DMS53 treated with DMSO at 0.1 percent for 48 hours (cell line): ENCODE measurements at regions not wholly inside any gene's neighbourhood (a gene's known extent, or its start where the extent isn't known, plus 50 kb on each side); places are given as distances from the start of the nearest gene placed in this dataset.
A peak's percentile ranks its signal among the peaks of the same experiment; 100 is the strongest.
"Not testable (repeated sequence)": the region's sequence is repeated elsewhere in the genome, so short reads cannot be mapped to it uniquely, and the experiment has no call there.

ENCODE experiments used
- DNase-seq: peaks from one replicate; lab custom pipeline; 2025; ENCODE audit not compliant: unreplicated experiment; lab: John Stamatoyannopoulos, UW

DNA sequence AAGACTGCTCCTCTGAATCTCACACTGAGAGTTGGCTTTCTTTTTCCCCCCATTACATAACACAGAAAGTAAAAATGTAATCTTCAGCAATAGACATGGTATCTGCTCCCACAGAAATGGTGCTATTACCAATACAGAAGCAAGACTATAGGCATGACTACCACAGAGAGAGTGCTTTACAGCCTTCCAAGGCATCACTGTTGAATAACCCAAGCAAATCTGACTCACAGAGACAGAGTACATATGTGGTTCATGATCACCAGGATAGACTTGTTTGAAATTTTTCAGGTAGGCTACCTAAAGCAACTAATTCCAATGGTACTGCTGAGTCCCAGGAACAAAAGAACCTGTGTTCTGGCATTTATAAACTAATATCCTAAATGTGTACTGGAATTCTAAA lies 1373.4 kb upstream of the C9orf72 start:
- no peak for DNase-seq

- DNase-seq, result peak; percentile 3
Observed at GRCh38 chr9:28951945-28952344, 1378.7 kb upstream of the C9orf72 start.

DNA sequence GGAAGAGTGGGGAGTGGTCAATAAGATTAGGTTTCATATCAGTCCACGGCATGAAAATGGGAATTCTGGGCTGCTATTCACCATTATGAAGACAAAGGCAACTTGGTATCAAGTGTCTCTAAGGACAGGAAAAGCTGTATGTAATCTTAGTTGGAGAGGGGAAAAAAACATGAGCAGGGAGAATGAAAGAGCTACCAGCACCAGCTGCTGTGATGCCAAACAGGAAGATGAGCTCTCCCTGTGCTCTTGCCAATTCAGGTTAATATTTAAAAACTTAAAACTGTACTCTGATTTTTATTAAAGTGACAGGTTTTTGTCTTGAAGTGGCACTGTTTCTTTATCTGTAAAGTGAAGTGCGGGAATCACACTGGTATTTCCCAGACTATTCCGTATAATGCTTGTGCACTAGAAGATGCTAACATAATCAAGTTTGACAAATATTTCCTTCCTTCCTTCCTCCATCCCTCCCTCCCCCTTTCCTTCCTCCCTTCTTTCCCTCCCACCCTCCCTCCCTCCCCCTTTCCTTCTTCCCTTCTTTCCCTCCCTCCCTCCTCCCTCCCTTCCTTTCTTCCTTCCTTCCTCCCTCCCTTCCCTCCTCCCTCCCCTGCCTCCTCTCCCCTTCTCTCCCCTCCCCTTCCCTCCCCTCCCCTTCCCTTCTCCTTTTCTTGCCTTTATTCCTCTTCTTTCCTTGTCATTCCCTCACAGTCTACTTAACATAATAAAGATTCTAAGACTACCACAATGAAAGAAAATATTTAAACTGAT lies 1383.0 kb upstream of the C9orf72 start:
- peak; percentile 24 for DNase-seq

GRCh38 chr9:28960602-28961001 lies 1387.3 kb upstream of the C9orf72 start:
- no peak for DNase-seq

GRCh38 chr9:28961623-28962022 lies 1388.3 kb upstream of the C9orf72 start:
- no peak for DNase-seq

GRCh38 chr9:28967226-28967625 lies 1393.9 kb upstream of the C9orf72 start:
- DNase-seq, result no peak

GRCh38 chr9:28970241-28970654 lies 1397.0 kb upstream of the C9orf72 start:
- no peak for DNase-seq

DNA sequence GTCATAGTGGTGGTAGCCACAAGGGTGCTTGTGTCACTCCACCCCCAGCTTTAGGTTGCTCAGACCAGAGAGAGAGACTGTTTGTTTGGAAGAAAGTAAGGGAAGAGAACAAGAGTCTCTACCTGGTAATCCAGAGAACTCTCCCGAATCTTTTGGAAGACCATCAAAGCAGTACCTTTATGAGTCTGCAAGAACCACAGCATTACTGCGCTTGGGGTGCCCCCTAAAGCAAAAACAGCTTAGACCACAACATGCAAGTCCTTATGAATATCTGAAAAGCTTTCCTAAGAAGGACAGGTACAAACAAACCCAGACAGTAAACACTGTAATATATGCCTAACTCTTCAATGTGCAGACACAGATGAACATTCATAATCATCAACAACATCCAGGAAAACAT lies 1398.6 kb upstream of the C9orf72 start:
- DNase-seq, result no peak

DNA sequence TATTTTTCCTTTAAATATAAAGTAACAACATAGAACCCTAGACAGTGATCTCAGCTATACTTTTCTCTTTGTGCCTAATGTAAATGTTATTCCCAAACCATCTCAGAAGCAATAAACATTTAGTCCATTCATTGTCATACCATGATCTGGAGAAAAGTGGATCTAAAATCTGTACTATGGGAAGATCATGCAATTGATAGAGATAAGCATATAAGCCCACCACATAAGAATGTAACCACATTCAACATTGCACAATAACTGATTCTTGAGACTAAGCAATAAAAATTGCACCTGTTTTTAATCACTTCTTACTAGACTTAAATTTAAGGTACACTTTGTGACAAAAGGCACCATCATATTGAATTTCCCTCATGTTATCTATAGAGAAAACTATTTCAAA lies 1403.0 kb upstream of the C9orf72 start:
- DNase-seq, result no peak

DNA sequence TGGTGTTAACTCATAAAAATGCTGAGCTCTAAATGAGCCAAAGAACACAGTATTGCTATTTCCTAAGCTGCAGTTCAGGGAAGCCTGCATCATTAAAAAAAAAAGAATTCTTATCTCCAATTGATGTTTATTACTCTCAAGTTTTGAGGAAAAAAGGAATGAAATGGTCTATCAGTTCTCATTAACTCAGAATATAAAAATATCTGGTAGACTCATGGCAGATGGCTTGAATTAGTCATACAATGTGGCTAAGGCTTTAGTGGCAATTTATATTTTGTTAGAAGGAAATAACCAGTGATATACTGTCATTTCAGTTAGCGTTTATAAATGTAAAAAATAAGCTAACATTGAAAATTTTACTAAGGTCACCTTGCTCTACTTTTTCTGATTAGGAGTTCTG lies 1403.4 kb upstream of the C9orf72 start:
- no peak for DNase-seq

DNA sequence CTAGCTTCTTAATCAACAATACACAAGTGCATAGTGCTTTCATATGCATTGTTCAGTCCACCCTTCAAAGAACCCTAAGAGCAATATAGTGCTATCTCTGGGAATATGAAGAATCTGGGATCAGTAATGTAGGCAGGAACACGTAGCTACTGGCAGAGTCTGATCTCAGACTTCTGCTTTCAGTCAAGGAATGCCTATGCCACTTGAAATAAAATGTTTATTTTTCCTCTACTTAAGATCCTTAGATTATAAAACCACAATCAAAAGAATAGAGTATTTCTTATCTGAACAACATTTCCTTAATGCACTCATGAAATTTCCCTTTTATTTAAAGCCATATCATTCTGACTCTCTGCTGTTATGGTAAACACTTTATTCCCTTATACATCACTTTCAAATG lies 1407.8 kb upstream of the C9orf72 start:
- no peak for DNase-seq

GRCh38 chr9:28981711-28982110 lies 1408.4 kb upstream of the C9orf72 start:
- DNase-seq, result no peak

DNA sequence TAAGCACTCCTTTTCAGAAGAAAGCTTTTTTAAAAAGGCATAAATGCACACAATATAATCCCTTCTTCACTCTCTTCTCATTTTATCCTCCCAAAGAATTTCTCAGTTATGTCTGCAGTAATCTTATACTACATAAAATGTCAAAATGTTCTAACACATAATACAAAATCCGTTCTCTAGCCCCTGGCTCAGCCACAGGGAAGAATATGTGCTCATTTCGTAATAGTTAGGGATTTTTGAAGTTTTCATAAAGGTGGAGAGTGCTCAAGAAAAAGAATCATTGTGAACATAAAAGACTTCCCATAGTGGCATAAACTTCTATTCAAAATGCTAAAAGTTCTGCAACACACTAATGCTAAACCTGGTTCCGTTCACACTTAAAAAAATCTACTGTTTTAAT lies 1410.7 kb upstream of the C9orf72 start:
- no peak for DNase-seq

- DNase-seq, result not testable (repeated sequence)
Observed at GRCh38 chr9:28990009-28990408, 1416.7 kb upstream of the C9orf72 start.

- DNase-seq, result no peak
Observed at GRCh38 chr9:28999057-28999456, 1425.8 kb upstream of the C9orf72 start.

- DNase-seq, result peak; percentile 59
Observed at GRCh38 chr9:28999806-29000205, 1426.5 kb upstream of the C9orf72 start.

GRCh38 chr9:29001006-29001405 lies 1427.7 kb upstream of the C9orf72 start:
- no peak for DNase-seq

DNA sequence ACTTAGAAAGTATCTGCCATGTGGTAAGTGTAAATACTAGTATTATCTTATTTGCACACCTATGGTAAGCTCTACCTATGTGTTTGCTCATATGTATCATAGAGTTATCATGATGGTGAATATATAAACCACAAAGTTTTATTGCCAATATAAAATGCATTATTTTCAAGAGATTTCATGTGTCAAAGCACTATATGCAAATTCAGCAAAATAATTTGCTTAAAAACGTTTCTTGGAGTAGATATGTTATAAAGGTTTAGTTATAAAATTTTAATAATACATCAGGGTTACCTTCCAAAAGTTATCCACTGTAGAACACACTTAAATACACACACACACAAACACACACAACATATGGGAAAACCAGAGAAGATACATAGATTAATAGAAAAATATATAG lies 1431.7 kb upstream of the C9orf72 start:
- no peak for DNase-seq

DNA sequence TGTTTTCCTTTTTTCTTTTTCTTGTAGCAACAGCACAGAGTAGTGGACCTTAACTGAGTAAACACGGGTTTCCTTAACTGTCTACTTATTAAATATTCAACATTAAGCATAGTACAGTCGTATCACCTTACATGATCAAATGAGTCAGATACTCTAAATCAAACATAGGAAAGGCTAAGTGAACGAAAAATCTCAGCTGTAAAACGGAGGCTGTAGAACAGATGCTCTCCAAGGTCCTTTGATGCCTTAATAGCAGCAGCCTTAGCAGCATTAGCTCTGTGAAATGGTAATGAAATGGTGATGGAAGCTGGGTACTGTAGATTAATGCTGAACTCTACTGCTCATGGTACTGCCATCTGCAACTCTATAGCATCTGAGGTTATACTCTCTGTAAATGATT lies 1433.3 kb upstream of the C9orf72 start:
- peak; percentile 87 for DNase-seq

- no peak for DNase-seq
Observed at GRCh38 chr9:29012911-29013310, 1439.6 kb upstream of the C9orf72 start.

DNA sequence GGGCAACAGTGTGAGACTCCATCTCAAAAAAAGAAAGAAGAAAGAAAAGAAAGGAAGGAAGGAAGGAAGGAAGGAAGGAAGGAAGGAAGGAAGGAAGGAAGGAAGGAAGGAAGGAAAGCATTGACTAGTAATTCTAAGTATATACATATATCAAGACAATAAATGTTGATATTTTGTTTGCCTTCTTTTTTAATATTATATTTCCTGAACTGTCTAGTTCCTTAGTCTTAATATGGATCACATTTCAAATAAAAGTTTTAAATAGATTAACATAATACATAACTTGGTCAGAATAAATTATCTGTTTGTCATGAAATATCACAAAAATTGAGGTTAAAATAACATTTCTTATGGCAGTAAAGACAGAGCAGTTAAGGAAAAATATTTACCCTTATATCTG lies 1448.4 kb upstream of the C9orf72 start:
- DNase-seq, result no peak

DNA sequence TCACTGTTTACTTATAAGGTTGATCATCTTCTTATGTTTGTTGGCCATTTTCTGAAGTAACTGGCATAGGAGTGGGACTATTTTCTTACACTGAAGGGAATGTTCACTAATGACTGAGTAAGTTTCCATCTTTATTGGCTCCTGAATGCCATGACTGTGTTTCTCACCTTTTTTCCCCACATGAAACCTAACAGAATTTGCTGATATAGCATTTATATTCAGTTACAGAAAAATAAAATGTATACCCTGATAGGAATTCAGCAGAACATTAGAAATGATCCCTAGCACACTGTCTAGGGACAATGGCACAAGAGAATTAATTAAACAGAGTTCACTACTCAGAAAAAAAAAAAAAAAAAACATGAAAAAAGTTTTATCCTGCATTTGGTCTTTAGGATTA lies 1465.1 kb upstream of the C9orf72 start:
- DNase-seq, result no peak

DNA sequence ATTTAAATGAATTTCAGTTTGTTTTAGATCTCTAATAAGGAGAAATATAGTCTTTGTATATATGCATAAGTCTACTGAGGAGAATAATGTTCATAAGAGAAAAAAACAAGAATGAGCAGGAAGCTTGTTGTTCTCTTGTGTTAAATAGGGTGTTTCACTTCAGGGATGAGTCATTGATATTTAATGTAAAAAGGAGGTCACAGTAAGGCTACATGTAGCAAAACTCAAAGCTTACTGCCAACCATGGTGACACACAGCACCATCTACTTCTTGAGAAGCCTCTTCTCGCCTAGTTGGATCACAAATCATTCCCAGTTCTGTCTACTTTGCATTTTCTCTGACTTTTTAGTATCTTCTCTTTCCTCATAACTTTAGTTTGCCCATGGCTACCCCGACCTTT lies 1466.0 kb upstream of the C9orf72 start:
- DNase-seq, result peak; percentile 19
